ENCODE measurements at regions not wholly inside any gene's neighbourhood (a gene's known extent, or its start where the extent isn't known, plus 50 kb on each side); places are given as distances from the start of the nearest gene placed in this dataset.

DNA sequence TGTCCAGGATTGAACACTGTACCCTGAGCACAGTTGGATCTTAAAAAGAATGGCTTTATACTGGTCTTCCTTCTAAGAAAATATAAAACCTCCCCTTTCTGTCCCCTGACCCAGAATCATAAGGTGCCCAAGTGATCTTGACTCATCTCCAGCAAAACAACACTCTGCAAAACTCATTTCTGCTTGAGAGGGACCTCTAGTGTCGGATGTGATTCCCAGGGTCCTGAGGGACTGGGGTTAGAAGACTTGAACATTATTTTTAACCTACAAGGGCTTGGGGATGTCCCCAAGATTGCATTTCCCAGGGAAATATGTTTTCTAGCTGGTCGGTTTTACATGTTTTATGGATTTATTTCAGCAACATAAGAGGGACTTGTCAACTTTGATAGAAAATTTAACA, 1318.5 kb upstream of the CELF4 start:
- TF ChIP-seq CTCF (IDR thresholded peaks at IDR 0.05 in 8 of 11, conservative IDR thresholded peaks at IDR 0.05 in 3 of 11) (no peak), POLR2A (IDR thresholded peaks at IDR 0.05) (no peak)
